Body of pancreas (tissue), 4 donors: ENCODE measurements at regions not wholly inside any gene's neighbourhood (a gene's known extent, or its start where the extent isn't known, plus 50 kb on each side); places are given as distances from the start of the nearest gene placed in this dataset.

Source experiments
- ATAC-seq: fragments of 150-250 bp; one replicate; pipeline ENCODE4 v1.9.1; 2016
- DNase-seq, 4 donors: peaks; one replicate each; pipeline ENCODE4 v3.0.0-alpha.2; 2019
- H3K27ac ChIP-seq, 4 donors: fragments of 200-600 bp; sonication (generic); 1 replicate in 3 of 4; 2 replicates in 1 of 4; pipeline versions ENCODE4 v1.5.1 to v1.6.1; 2016 to 2019; ENCODE audit warnings: mild to moderate bottlenecking in 1 of 4, mixed read lengths in 1 of 4, moderate library complexity in 1 of 4
- H3K27me3 ChIP-seq, 2 donors: fragments of 200-600 bp; sonication (generic); one replicate each; pipeline ENCODE4 v1.6.0; 2016; ENCODE audit warnings: mild to moderate bottlenecking in 1 of 2
- H3K36me3 ChIP-seq, 2 donors: fragments of 200-600 bp; sonication (generic); replicated peaks in 1 of 2; 2 replicates each; pipeline ENCODE4 v1.5.1; 2016; ENCODE audit warnings: low read depth in 2 of 2; ENCODE audit not compliant: insufficient read depth in 1 of 2
- H3K4me1 ChIP-seq: fragments of 200-600 bp; sonication (generic); one replicate; pipeline ENCODE4 v1.6.0; 2016
- H3K4me3 ChIP-seq, 2 donors: fragments of 200-600 bp; sonication (generic); 1 replicate in 1 of 2; 2 replicates in 1 of 2; pipeline ENCODE4 v1.5.1; 2016 to 2019
- H3K9me3 ChIP-seq, 3 donors: fragments of 200-600 bp; sonication (generic); 1 replicate in 2 of 3; 2 replicates in 1 of 3; pipeline ENCODE4 v1.5.1; 2016
- POLR2A ChIP-seq, 3 donors: fragments of 450-650 bp; IDR thresholded peaks; one replicate each; pipeline ENCODE4 v1.6.1; 2016; ENCODE audit warnings: antibody characterized with exemption in 3 of 3, mild to moderate bottlenecking in 2 of 3
- WGBS, 2 donors: methylation state at CpG; one replicate each; pipeline ENCODE4 v1.1.5; 2017; 5-methylcytosine and 5-hydroxymethylcytosine counted together
- intact Hi-C: fragments of 100-400 bp; cut with DNase I; formaldehyde crosslinking; loops from one replicate; pipeline ENCODE4 v1.15.1; 2023
- TF ChIP-seq, protein P1 (sequence below), 7 experiments: fragments of 450-650 bp in 4 of 7; fragments of 200-600 bp in 3 of 7; sonication (generic) in 3 of 7; IDR thresholded peaks; one replicate each; pipeline ENCODE4 v1.5.1; 2016 to 2019; ENCODE audit warnings: antibody characterized with exemption in 7 of 7

DNA sequence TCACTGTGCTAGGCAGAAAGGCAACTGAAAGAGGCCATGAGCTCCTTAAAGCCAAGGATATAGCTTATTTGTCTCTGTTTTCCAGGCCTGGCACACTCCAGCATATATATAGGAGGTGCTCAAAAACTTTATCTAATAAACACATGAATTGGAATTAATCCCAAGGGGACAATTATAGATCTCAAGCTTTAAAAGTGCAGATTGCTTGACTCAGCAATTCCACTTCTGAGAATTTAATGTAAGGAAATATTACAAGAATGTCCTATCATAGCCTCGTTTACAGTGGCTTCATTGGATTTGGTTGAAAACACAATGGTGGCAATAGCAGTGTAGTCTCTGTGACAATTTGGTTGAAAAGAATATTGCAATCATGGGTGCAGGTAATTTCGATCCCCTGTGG is 267.3 kb downstream of the SHQ1 start:
- H3K4me3 ChIP-seq, result no peak overlapping the region
- no peak overlapping the region for H3K27ac ChIP-seq
- WGBS, 2 donors, result 85 to 86% methylated on average over 2 of the region's 2 CpGs
- peaks cover 29% of the 10 kb centered on the region for H3K4me1 ChIP-seq
- ATAC-seq (no peak), DNase-seq (no peak)
- H3K36me3 ChIP-seq, result no peaks in the 10 kb centered on the region
- no peaks in the 10 kb centered on the region for H3K27me3 ChIP-seq
- intact Hi-C loops, result no loop called here
- TF ChIP-seq, protein P1, sequence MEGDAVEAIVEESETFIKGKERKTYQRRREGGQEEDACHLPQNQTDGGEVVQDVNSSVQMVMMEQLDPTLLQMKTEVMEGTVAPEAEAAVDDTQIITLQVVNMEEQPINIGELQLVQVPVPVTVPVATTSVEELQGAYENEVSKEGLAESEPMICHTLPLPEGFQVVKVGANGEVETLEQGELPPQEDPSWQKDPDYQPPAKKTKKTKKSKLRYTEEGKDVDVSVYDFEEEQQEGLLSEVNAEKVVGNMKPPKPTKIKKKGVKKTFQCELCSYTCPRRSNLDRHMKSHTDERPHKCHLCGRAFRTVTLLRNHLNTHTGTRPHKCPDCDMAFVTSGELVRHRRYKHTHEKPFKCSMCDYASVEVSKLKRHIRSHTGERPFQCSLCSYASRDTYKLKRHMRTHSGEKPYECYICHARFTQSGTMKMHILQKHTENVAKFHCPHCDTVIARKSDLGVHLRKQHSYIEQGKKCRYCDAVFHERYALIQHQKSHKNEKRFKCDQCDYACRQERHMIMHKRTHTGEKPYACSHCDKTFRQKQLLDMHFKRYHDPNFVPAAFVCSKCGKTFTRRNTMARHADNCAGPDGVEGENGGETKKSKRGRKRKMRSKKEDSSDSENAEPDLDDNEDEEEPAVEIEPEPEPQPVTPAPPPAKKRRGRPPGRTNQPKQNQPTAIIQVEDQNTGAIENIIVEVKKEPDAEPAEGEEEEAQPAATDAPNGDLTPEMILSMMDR (IDR thresholded peaks at IDR 0.05), result no peak
- TF ChIP-seq POLR2A (IDR thresholded peaks at IDR 0.05), result no peak
- no peaks in the 10 kb centered on the region for H3K9me3 ChIP-seq

DNA sequence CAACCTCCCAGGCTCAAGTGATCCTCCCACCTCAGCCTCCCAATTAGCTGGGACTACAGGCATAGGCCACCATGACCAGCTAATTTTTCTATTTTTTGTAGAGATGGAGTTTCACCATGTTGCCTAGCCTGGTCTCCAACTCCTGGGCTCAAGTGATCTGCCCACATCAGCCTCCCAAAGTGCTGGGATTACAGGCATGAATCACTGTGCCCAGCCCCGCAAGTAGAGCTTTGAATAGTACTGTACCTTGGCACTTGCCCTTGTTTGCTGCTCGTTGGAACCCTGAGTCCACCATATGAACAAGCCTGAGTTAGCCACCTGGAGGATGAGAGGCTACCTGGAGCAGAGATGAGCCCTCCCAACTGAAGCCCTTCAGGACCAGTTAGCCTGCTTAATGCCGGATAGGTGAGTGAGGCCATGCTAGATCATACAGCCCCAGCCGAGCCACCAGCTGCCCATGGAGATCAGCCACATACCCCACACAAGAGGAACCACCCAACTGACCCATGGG is 267.9 kb downstream of the SHQ1 start:
- 75 to 86% methylated on average over 4 of the region's 4 CpGs for WGBS, 2 donors
- no peak overlapping the region for H3K4me3 ChIP-seq
- intact Hi-C loops, result no loop called here
- TF ChIP-seq POLR2A (IDR thresholded peaks at IDR 0.05), result no peak
- TF ChIP-seq, protein P1 (IDR thresholded peaks at IDR 0.05), result no peak
- H3K4me1 ChIP-seq, result peaks cover 29% of the 10 kb centered on the region
- no peaks in the 10 kb centered on the region for H3K36me3 ChIP-seq
- ATAC-seq, result no peak
- H3K27me3 ChIP-seq, result no peaks in the 10 kb centered on the region
- H3K27ac ChIP-seq, result no peak overlapping the region
- DNase-seq, result no peak
- no peaks in the 10 kb centered on the region for H3K9me3 ChIP-seq

DNA sequence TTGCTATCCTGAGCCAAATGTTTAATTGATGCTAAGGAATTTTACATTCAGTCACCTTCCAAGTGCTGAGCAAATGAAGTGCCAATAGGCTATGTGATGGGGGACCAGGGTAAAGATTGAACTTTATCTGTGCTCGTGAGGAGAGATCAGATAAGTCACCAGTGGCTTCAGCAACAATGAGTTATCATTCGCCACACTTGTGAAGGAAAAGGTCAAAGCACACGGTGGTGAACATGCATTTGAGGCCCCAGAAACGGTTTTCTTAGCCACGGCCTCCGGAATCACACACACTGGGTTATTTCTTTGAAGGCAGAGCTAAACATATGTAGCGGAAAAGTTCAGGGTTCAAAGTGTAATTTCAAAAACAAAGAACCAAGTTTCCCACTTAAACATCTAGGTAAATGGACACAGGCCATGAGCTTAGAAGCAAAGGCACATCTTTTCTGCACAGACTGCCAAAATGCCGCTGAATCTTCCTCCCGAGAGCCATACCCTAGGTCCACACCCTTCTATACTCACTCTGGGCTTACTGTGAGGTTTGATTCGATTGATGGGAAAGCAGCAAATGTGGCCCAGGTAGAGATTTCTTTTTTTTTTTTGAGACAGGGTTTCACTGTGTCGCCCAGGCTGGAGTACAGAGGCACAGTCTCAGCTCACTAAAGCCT is 268.5 kb downstream of the SHQ1 start:
- no peak for DNase-seq
- Histone ChIP-seq H3K4me1 (peaks cover 29% of the 10 kb centered on the region), H3K27ac (no peak overlapping the region), H3K36me3 (no peaks in the 10 kb centered on the region), H3K27me3 (no peaks in the 10 kb centered on the region), H3K9me3 (no peaks in the 10 kb centered on the region), H3K4me3 (no peak overlapping the region)
- TF ChIP-seq, protein P1 (IDR thresholded peaks at IDR 0.05), result no peak
- TF ChIP-seq POLR2A (IDR thresholded peaks at IDR 0.05), result no peak
- WGBS, 2 donors, result 87 to 92% methylated on average over 11 of the region's 11 CpGs
- intact Hi-C loops, result no loop called here
- ATAC-seq, result no peak

DNA sequence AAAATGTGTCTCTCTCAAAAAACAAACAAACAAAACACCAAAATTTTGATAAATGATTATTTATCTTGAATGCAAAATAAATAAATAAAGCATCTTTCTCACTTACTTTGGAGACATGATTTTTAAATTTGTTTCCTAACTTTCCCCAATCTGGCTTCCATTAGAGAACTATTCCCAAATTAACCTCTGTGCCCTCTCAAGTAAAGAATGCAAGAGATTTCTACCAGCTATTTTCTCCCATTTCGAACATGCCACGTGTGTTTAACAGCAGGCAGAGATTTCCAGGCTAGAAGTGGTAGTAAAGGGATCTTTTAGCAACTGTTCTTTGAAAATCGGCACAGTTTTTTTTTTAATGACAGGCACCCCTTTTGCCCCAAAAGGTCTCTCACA is 269.1 kb downstream of the SHQ1 start:
- intact Hi-C loops, result no loop called here
- ATAC-seq, result no peak
- TF ChIP-seq, protein P1 (IDR thresholded peaks at IDR 0.05), result no peak
- no peak for TF ChIP-seq POLR2A (IDR thresholded peaks at IDR 0.05)
- H3K27ac ChIP-seq, result no peak overlapping the region
- no peaks in the 10 kb centered on the region for H3K9me3 ChIP-seq
- 82 to 88% methylated on average over 3 of the region's 3 CpGs for WGBS, 2 donors
- H3K36me3 ChIP-seq, result no peaks in the 10 kb centered on the region
- H3K27me3 ChIP-seq, result no peaks in the 10 kb centered on the region
- H3K4me3 ChIP-seq, result no peak overlapping the region
- peaks cover 27% of the 10 kb centered on the region for H3K4me1 ChIP-seq
- DNase-seq, result no peak

DNA sequence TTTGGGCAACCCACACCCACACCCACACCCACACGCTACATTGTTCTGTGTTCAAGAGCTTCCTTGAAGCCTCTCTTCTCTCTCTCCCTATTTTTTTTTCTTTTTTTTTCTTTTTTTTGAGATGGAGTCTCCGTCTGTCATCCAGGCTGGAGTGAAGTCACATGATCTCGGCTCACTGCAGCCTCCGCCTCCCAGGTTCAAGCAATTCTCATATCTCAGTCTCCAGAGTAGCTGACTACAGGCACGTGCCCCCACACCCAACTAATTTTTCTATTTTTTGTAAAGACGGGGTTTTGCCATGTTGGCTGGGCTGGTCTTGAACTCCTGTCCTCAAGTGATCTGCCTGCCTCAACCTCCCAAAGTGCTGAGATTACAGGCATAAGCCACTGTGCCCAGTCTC is 271.1 kb downstream of the SHQ1 start:
- H3K27me3 ChIP-seq, result no peaks in the 10 kb centered on the region
- no peaks in the 10 kb centered on the region for H3K36me3 ChIP-seq
- TF ChIP-seq POLR2A (IDR thresholded peaks at IDR 0.05), result no peak
- TF ChIP-seq, protein P1 (IDR thresholded peaks at IDR 0.05), result no peak
- no peaks in the 10 kb centered on the region for H3K9me3 ChIP-seq
- H3K4me1 ChIP-seq, result peaks cover 10% of the 10 kb centered on the region
- intact Hi-C loops, result no loop called here
- H3K27ac ChIP-seq, result no peak overlapping the region
- DNase-seq, result no peak
- no peak for ATAC-seq
- H3K4me3 ChIP-seq, result no peak overlapping the region
- WGBS, 2 donors, result 88 to 93% methylated on average over 6 of the region's 6 CpGs
